ENCODE measurements at regions not wholly inside any gene's neighbourhood (a gene's known extent, or its start where the extent isn't known, plus 50 kb on each side); places are given as distances from the start of the nearest gene placed in this dataset.
A peak's percentile ranks its signal among the peaks of the same experiment; 100 is the strongest.

DNA sequence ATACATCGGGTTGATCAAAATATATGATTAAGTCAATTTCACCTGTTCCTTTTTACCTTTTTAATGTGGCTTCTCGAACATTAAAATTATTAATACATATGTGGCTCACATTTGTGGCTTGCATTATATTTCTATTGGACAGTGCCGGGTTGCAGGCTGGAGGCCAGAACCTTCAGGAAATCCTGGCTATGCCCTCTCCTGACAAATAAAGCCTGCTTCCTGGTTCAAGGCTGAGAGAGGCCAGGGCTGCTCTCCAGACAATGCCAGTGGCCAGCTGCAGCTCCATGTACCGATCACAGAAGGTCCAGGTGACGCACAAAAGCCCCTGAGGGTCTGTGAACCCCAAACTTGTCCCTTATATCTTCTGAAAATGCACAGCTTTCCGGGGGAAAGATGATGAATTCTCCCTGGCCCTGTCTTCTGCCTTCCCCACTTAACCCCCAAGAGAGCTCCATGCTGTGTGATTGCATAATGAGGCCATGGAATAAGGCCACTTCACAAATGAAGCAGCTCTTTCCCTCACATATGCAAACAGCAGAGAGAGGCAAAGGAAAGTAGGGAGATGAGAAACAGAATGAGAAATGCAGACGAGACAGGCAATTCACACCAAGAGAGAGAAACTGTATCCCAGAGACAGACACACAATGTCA lies 241.2 kb downstream of the BCOR start:
- CTCF ChIA-PET: no interaction called here

DNA sequence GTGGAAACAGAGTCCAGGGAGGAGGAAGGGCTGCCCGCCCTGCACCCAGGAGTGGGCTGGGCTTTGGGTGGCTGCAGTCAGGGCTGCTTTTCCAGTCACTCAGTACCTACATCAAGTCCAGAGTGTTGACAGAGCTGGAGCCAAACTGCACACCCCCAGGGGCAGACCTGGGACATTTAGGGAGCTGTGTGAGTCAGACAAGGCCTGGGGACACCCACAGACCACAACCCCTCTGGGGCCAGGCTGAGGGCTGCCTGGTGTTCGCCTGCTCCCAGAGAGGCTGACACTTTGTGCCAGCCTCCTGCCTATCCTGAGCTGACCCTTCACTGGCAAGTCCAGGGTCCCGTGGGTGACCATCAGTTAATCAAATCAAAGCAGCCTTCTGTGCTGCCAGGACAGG lies 240.0 kb downstream of the BCOR start:
- Histone ChIP-seq H3K27ac (ENCODE audit: low read length) (no peak overlapping the region), H3K4me1 (ENCODE audit: insufficient read depth, low read length) (peaks cover 36% of the 10 kb centered on the region), H3K9ac (ENCODE audit: low read length) (no peak overlapping the region), H3K9me3 (ENCODE audit: low read length) (no peaks in the 10 kb centered on the region), H3K4me3 (ENCODE audit: low read length) (no peak overlapping the region), H3K4me2 (ENCODE audit: low read length) (no peak overlapping the region), H3K36me3 (ENCODE audit: low read depth, low read length) (no peaks in the 10 kb centered on the region), H4K20me1 (ENCODE audit: low read length) (no peaks in the 10 kb centered on the region), H3K9me2 (replicated peaks; ENCODE audit: low read length) (no peaks in the 10 kb centered on the region), H3F3A (ENCODE audit: low read length, unreplicated experiment) (no peaks in the 10 kb centered on the region), H2AFZ (ENCODE audit: low read length) (no peak overlapping the region), H3K79me2 (ENCODE audit: low read length) (no peaks in the 10 kb centered on the region), H3K27me3 (ENCODE audit: low read length) (no peaks in the 10 kb centered on the region)
- ChIA-PET CTCF (no interaction called here), POLR2A (ENCODE audit: unreplicated experiment) (no interaction called here)
- intact Hi-C loops (cut with micrococcal nuclease): no loop called here
- no TSS peak for BruUV-seq (replicated peaks)
- DNase-seq: peak; percentile 20
- no peak for ATAC-seq
- TF ChIP-seq EZH2 (IDR thresholded peaks at IDR 0.05; ENCODE audit: low read length, unreplicated experiment) (no peak), EZH2phosphoT487 (IDR thresholded peaks at IDR 0.05; ENCODE audit: borderline replicate concordance, low read length) (no peak)
- TF ChIP-seq, protein P1, sequence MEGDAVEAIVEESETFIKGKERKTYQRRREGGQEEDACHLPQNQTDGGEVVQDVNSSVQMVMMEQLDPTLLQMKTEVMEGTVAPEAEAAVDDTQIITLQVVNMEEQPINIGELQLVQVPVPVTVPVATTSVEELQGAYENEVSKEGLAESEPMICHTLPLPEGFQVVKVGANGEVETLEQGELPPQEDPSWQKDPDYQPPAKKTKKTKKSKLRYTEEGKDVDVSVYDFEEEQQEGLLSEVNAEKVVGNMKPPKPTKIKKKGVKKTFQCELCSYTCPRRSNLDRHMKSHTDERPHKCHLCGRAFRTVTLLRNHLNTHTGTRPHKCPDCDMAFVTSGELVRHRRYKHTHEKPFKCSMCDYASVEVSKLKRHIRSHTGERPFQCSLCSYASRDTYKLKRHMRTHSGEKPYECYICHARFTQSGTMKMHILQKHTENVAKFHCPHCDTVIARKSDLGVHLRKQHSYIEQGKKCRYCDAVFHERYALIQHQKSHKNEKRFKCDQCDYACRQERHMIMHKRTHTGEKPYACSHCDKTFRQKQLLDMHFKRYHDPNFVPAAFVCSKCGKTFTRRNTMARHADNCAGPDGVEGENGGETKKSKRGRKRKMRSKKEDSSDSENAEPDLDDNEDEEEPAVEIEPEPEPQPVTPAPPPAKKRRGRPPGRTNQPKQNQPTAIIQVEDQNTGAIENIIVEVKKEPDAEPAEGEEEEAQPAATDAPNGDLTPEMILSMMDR (conservative IDR thresholded peaks at IDR 0.05; ENCODE audit: low read depth, low read length): no peak

More for the DNA sequence above, 241.2 kb downstream of the BCOR start:
- POLR2A ChIA-PET (ENCODE audit: unreplicated experiment): no interaction called here
- H3K79me2 ChIP-seq (ENCODE audit: low read length): no peaks in the 10 kb centered on the region
- intact Hi-C loops (cut with micrococcal nuclease): no loop called here
- H3K36me3 ChIP-seq (ENCODE audit: low read depth, low read length): no peaks in the 10 kb centered on the region
- no peak for TF ChIP-seq EZH2 (IDR thresholded peaks at IDR 0.05; ENCODE audit: low read length, unreplicated experiment)
- TF ChIP-seq, protein P1 (conservative IDR thresholded peaks at IDR 0.05; ENCODE audit: low read depth, low read length): no peak
- TF ChIP-seq EZH2phosphoT487 (IDR thresholded peaks at IDR 0.05; ENCODE audit: borderline replicate concordance, low read length): no peak
- no peaks in the 10 kb centered on the region for H4K20me1 ChIP-seq (ENCODE audit: low read length)
- H3K27ac ChIP-seq (ENCODE audit: low read length): no peak overlapping the region
- H3K9me2 ChIP-seq (replicated peaks; ENCODE audit: low read length): no peaks in the 10 kb centered on the region
- H3F3A ChIP-seq (ENCODE audit: low read length, unreplicated experiment): no peaks in the 10 kb centered on the region
- H3K9ac ChIP-seq (ENCODE audit: low read length): no peak overlapping the region
- no peak overlapping the region for H3K4me3 ChIP-seq (ENCODE audit: low read length)
- no peaks in the 10 kb centered on the region for H3K9me3 ChIP-seq (ENCODE audit: low read length)
- DNase-seq (no peak), ATAC-seq (no peak)
- no TSS peak for BruUV-seq (replicated peaks)
- no peak overlapping the region for H2AFZ ChIP-seq (ENCODE audit: low read length)
- H3K4me1 ChIP-seq (ENCODE audit: insufficient read depth, low read length): peaks cover 44% of the 10 kb centered on the region
- no peaks in the 10 kb centered on the region for H3K27me3 ChIP-seq (ENCODE audit: low read length)
- H3K4me2 ChIP-seq (ENCODE audit: low read length): no peak overlapping the region
